CD4-positive, alpha-beta T cell treated with Interleukin-15 for 1 hour (primary cell): ENCODE measurements at regions not wholly inside any gene's neighbourhood (a gene's known extent, or its start where the extent isn't known, plus 50 kb on each side); places are given as distances from the start of the nearest gene placed in this dataset.
"Not testable (repeated sequence)": the region's sequence is repeated elsewhere in the genome, so short reads cannot be mapped to it uniquely, and the experiment has no call there.

Experiments used
- DNase-seq: peaks from one replicate; pipeline ENCODE4 v3.0.0-alpha.2; 2020

- no peak for DNase-seq
Measured at GRCh38 chr16:59920054-59920453, 1185.9 kb upstream of the GOT2 start.

GRCh38 chr16:59913666-59914065 is 1179.5 kb upstream of the GOT2 start:
- DNase-seq: no peak

- no peak for DNase-seq
Measured at GRCh38 chr16:59909262-59909661, 1175.1 kb upstream of the GOT2 start.

- no peak for DNase-seq
Measured at GRCh38 chr16:59907611-59908010, 1173.5 kb upstream of the GOT2 start.

GRCh38 chr16:59905606-59906005 is 1171.5 kb upstream of the GOT2 start:
- no peak for DNase-seq

GRCh38 chr16:59905131-59905530 is 1171.0 kb upstream of the GOT2 start:
- DNase-seq: no peak

- no peak for DNase-seq
Measured at GRCh38 chr16:59899940-59900339, 1165.8 kb upstream of the GOT2 start.

- no peak for DNase-seq
Measured at GRCh38 chr16:59892376-59892775, 1158.3 kb upstream of the GOT2 start.

GRCh38 chr16:59887856-59888255 is 1153.7 kb upstream of the GOT2 start:
- DNase-seq: no peak

- no peak for DNase-seq
Measured at GRCh38 chr16:59886021-59886420, 1151.9 kb upstream of the GOT2 start.

- DNase-seq: no peak
Measured at GRCh38 chr16:59881376-59881775, 1147.3 kb upstream of the GOT2 start.

GRCh38 chr16:59880611-59881010 is 1146.5 kb upstream of the GOT2 start:
- DNase-seq: no peak

- DNase-seq: no peak
Measured at GRCh38 chr16:59878999-59879398, 1144.9 kb upstream of the GOT2 start.

- no peak for DNase-seq
Measured at GRCh38 chr16:59878479-59878878, 1144.4 kb upstream of the GOT2 start.

- DNase-seq: no peak
Measured at GRCh38 chr16:59864981-59865666, 1131.0 kb upstream of the GOT2 start.

GRCh38 chr16:59859676-59860402 is 1125.7 kb upstream of the GOT2 start:
- DNase-seq: no peak

GRCh38 chr16:59854846-59855439 is 1120.8 kb upstream of the GOT2 start:
- DNase-seq: no peak

- DNase-seq: no peak
Measured at GRCh38 chr16:59849716-59850115, 1115.6 kb upstream of the GOT2 start.

- DNase-seq: no peak
Measured at GRCh38 chr16:59848296-59848695, 1114.2 kb upstream of the GOT2 start.

- DNase-seq: no peak
Measured at GRCh38 chr16:59840169-59840568, 1106.1 kb upstream of the GOT2 start.

- DNase-seq: no peak
Measured at GRCh38 chr16:59826767-59827166, 1092.7 kb upstream of the GOT2 start.

GRCh38 chr16:59809488-59809887 is 1075.4 kb upstream of the GOT2 start:
- not testable (repeated sequence) for DNase-seq

GRCh38 chr16:59783191-59783590 is 1049.1 kb upstream of the GOT2 start:
- DNase-seq: no peak

- DNase-seq: no peak
Measured at GRCh38 chr16:59773330-59773729, 1039.2 kb upstream of the GOT2 start.
